GM12878 (cell line): ENCODE measurements at regions not wholly inside any gene's neighbourhood (a gene's known extent, or its start where the extent isn't known, plus 50 kb on each side); places are given as distances from the start of the nearest gene placed in this dataset.

Experiments used
- ATAC-seq: fragments of 200-7000 bp; cut with Tn5 transposase; 3 replicates; pipeline ENCODE4 v1.9.1; 2020; ENCODE audit warnings: mild to moderate bottlenecking, moderate library complexity
- BruUV-seq: library from RNA; stranded (reverse); fragments of 400-500 nt; replicated peaks from 2 replicates; lab custom pipeline; 2021; lab: Mats Ljungman, UMichigan
- CTCF ChIA-PET: fragments of 300-600 bp; sonication (Branson Sonifier 250); formaldehyde crosslinking; extraction: SDS; loops from one replicate; lab custom pipeline; 2021; ENCODE audit warnings: inconsistent platforms; lab: Yijun Ruan, JAX
- POLR2A ChIA-PET: fragments of 350-600 bp; formaldehyde crosslinking; extraction: SDS; loops from one replicate; lab custom pipeline; 2021; ENCODE audit warnings: inconsistent platforms; lab: Charles Lee
- RAD21 ChIA-PET: fragments of 300-600 bp; sonication (Branson Sonifier 250); formaldehyde crosslinking; loops from one replicate; lab custom pipeline; 2023; ENCODE audit warnings: antibody characterized with exemption; ENCODE audit not compliant: unreplicated experiment; lab: Charles Lee
- SMC1A ChIA-PET: fragments of 300-600 bp; sonication (Branson Sonifier 250); formaldehyde crosslinking; loops from one replicate; lab custom pipeline; 2023; ENCODE audit not compliant: unreplicated experiment, uncharacterized antibody; lab: Charles Lee
- DNase-seq: peaks from one replicate; pipeline ENCODE4 v3.0.0-alpha.2; 2011; ENCODE audit warnings: low read depth, low spot score
- FAIRE-seq: peaks from 3 replicates; lab custom pipeline; 2011; peaks lifted over from hg19 to GRCh38; lab: Jason Lieb, UNC
- H2AFZ ChIP-seq: 2 replicates; pipeline ENCODE4 v1.6.0; 2011; ENCODE audit warnings: low read depth, low read length, control low read depth; ENCODE audit not compliant: control insufficient read depth
- H3K27ac ChIP-seq: 2 replicates; pipeline ENCODE4 v1.5.1; 2011; ENCODE audit warnings: control low read depth; ENCODE audit not compliant: control insufficient read depth, insufficient read depth
- H3K27me3 ChIP-seq, 2 experiments: replicated peaks in 1 of 2; 2 replicates each; pipeline versions ENCODE4 v1.6.0 to v1.6.1; 2011; ENCODE audit warnings: low read length in 1 of 2; ENCODE audit not compliant: control insufficient read depth in 2 of 2, insufficient read depth in 2 of 2
- H3K36me3 ChIP-seq, 2 experiments: 2 replicates each; pipeline ENCODE4 v1.5.1; 2011; ENCODE audit warnings: low read length in 1 of 2; ENCODE audit not compliant: control insufficient read depth in 2 of 2, insufficient read depth in 2 of 2
- H3K4me1 ChIP-seq: 2 replicates; pipeline ENCODE4 v1.6.1; 2011; ENCODE audit warnings: mild to moderate bottlenecking, low read length, moderate library complexity, mixed read lengths; ENCODE audit not compliant: control insufficient read depth, insufficient read depth
- H3K4me2 ChIP-seq: 2 replicates; pipeline ENCODE4 v1.6.0; 2011; ENCODE audit warnings: control low read depth; ENCODE audit not compliant: control insufficient read depth, insufficient read depth
- H3K4me3 ChIP-seq: fragments of 200-600 bp; sonication (generic); 2 replicates; pipeline ENCODE4 v1.5.1; 2016
- H3K79me2 ChIP-seq: 2 replicates; pipeline ENCODE4 v1.6.0; 2011; ENCODE audit warnings: low read length; ENCODE audit not compliant: control insufficient read depth, insufficient read depth
- H3K9ac ChIP-seq: 2 replicates; pipeline ENCODE4 v1.8.0; 2011; ENCODE audit warnings: low read length, control low read depth, mixed read lengths; ENCODE audit not compliant: control insufficient read depth, insufficient read depth
- H3K9me3 ChIP-seq: replicated peaks from 3 replicates; pipeline ENCODE4 v1.5.1; 2011; ENCODE audit warnings: mild to moderate bottlenecking, low read length; ENCODE audit not compliant: control insufficient read depth, insufficient read depth
- H4K20me1 ChIP-seq: 2 replicates; pipeline ENCODE4 v1.6.0; 2011; ENCODE audit not compliant: control insufficient read depth, insufficient read depth
- CEBPZ ChIP-seq: fragments of 150-350 bp; IDR thresholded peaks from 2 replicates; pipeline ENCODE4 v1.6.1; 2016; ENCODE audit warnings: low read depth, low read length
- NKRF ChIP-seq: fragments of 450-650 bp; conservative IDR thresholded peaks from 2 replicates; pipeline ENCODE4 v1.6.1; 2017; ENCODE audit warnings: mild to moderate bottlenecking, moderate library complexity
- PAX8 ChIP-seq: fragments of 450-650 bp; IDR thresholded peaks from 2 replicates; pipeline ENCODE4 v1.6.1; 2017; ENCODE audit warnings: mild to moderate bottlenecking, moderate library complexity
- SPI1 ChIP-seq: IDR thresholded peaks from 2 replicates; pipeline ENCODE4 v1.6.1; 2011; ENCODE audit warnings: low read depth, mild to moderate bottlenecking, low read length, moderate library complexity, borderline replicate concordance; ENCODE audit not compliant: insufficient read depth
- SREBF1 ChIP-seq: IDR thresholded peaks from 2 replicates; pipeline ENCODE4 v1.6.1; 2012; ENCODE audit warnings: mild to moderate bottlenecking, low read length
- WGBS: methylation state at CpG from one replicate; pipeline ENCODE4 v1.1.6; 2016; ENCODE audit warnings: low lambda C conversion rate; ENCODE audit not compliant: insufficient replicate concordance, insufficient coverage; ENCODE audit errors: missing lambda C conversion rate; 5-methylcytosine and 5-hydroxymethylcytosine counted together
- in situ Hi-C: fragments of 300-500 bp; cut with MboI; formaldehyde crosslinking; loops from 9 replicates; pipeline ENCODE4 v1.14.3; 2018; ENCODE audit warnings: mixed read lengths
- intact Hi-C: fragments of 100-400 bp; cut with micrococcal nuclease; formaldehyde crosslinking; loops from one replicate; pipeline ENCODE4 v1.14.2; 2022; ENCODE audit not compliant: unreplicated experiment

- FAIRE-seq: no peak
- SMC1A ChIA-PET: no interaction called here
- no peaks in the 10 kb centered on the region for H3K27me3 ChIP-seq
- H2AFZ ChIP-seq: no peak overlapping the region
- H3K36me3 ChIP-seq: peaks cover 2 to 16% of the 10 kb centered on the region in 2 experiments
- no peak for ATAC-seq
- no peaks in the 10 kb centered on the region for H3K79me2 ChIP-seq
- H3K4me3 ChIP-seq: no peak overlapping the region
- H4K20me1 ChIP-seq: no peaks in the 10 kb centered on the region
- RAD21 ChIA-PET: no interaction called here
- WGBS: 100% methylated on average over 1 of the region's 1 CpG
- in situ Hi-C loops: no loop called here
- POLR2A ChIA-PET: no interaction called here
- no peak for DNase-seq
- H3K9me3 ChIP-seq: no peaks in the 10 kb centered on the region
- no peak for TF ChIP-seq SREBF1
- TF ChIP-seq CEBPZ: no peak
- no peak for TF ChIP-seq SPI1
- no peak for TF ChIP-seq NKRF
- no peak for TF ChIP-seq PAX8
- TF ChIP-seq, all 136 proteins: peak for 0
- Histone ChIP-seq H3K4me1 (no peaks in the 10 kb centered on the region), H3K4me2 (no peak overlapping the region), H3K9ac (no peak overlapping the region), H3K27ac (no peak overlapping the region)
- intact Hi-C loops: no loop called here
- CTCF ChIA-PET: interaction anchor here (0.8 kb wide), 1 partner anchor 39 kb away, joined by 3 read pairs; no protein-coding TSS in a partner anchor
- no TSS peak for BruUV-seq
Measured at GRCh38 chr1:77631751-77632150, 50.7 kb downstream of the ZZZ3 start.
